ENCODE measurements at regions not wholly inside any gene's neighbourhood (a gene's known extent, or its start where the extent isn't known, plus 50 kb on each side); places are given as distances from the start of the nearest gene placed in this dataset.
"Not testable (repeated sequence)": the region's sequence is repeated elsewhere in the genome, so short reads cannot be mapped to it uniquely, and the experiment has no call there.

DNA sequence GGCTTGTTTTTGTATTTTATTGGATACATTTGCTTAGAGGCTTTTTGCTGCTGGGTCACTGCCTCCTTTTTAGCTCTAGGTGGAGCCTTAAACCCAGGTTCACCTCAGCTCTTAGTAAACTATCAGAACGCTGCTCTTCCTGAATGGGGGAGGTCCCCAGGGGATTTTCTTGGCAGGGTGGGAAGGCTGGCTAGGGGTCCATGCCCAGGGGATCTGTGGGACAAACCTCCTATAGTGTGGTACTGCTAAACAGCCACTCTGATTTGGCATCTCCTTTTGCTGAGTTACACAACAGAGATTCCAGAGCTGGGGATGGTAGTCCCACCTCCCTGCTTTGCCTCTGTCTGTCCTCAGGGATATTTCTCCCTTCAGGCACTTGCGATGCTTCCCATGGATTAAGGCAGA lies 204.9 kb downstream of the ZIC5 start:
- no peak for ATAC-seq (ENCODE audit: low FRiP score)
- TF ChIP-seq, protein P1, sequence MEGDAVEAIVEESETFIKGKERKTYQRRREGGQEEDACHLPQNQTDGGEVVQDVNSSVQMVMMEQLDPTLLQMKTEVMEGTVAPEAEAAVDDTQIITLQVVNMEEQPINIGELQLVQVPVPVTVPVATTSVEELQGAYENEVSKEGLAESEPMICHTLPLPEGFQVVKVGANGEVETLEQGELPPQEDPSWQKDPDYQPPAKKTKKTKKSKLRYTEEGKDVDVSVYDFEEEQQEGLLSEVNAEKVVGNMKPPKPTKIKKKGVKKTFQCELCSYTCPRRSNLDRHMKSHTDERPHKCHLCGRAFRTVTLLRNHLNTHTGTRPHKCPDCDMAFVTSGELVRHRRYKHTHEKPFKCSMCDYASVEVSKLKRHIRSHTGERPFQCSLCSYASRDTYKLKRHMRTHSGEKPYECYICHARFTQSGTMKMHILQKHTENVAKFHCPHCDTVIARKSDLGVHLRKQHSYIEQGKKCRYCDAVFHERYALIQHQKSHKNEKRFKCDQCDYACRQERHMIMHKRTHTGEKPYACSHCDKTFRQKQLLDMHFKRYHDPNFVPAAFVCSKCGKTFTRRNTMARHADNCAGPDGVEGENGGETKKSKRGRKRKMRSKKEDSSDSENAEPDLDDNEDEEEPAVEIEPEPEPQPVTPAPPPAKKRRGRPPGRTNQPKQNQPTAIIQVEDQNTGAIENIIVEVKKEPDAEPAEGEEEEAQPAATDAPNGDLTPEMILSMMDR (IDR thresholded peaks at IDR 0.05): no peak
- no peak for DNase-seq (ENCODE audit: low spot score)

GRCh38 chr13:99765869-99766268 lies 205.7 kb downstream of the ZIC5 start:
- ATAC-seq (ENCODE audit: low FRiP score) (no peak), DNase-seq (ENCODE audit: low spot score) (no peak)
- TF ChIP-seq, protein P1 (IDR thresholded peaks at IDR 0.05): no peak

DNA sequence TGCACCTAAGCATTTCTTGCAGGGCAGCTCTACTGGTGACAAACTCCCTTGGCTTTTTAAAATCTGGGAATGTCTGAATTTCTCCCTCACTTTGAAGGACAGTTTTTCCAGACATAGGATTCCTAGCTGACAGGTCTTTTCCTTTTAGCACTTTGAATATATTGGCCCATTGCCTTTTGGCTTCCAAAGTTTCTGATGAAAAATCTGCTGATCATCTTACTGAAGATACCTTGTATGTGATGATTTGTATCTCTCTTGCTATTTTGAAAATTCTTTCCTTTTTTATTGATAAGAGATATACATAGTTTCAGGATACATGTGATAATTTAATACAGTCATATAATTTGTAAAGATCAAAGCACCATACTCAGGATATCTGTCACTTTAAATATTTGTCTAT lies 211.1 kb downstream of the ZIC5 start:
- ATAC-seq (ENCODE audit: low FRiP score): no peak
- TF ChIP-seq, protein P1 (IDR thresholded peaks at IDR 0.05): no peak
- no peak for DNase-seq (ENCODE audit: low spot score)

GRCh38 chr13:99759163-99759552 lies 212.4 kb downstream of the ZIC5 start:
- ATAC-seq (ENCODE audit: low FRiP score): no peak
- no peak for DNase-seq (ENCODE audit: low spot score)
- TF ChIP-seq, protein P1 (IDR thresholded peaks at IDR 0.05): no peak

DNA sequence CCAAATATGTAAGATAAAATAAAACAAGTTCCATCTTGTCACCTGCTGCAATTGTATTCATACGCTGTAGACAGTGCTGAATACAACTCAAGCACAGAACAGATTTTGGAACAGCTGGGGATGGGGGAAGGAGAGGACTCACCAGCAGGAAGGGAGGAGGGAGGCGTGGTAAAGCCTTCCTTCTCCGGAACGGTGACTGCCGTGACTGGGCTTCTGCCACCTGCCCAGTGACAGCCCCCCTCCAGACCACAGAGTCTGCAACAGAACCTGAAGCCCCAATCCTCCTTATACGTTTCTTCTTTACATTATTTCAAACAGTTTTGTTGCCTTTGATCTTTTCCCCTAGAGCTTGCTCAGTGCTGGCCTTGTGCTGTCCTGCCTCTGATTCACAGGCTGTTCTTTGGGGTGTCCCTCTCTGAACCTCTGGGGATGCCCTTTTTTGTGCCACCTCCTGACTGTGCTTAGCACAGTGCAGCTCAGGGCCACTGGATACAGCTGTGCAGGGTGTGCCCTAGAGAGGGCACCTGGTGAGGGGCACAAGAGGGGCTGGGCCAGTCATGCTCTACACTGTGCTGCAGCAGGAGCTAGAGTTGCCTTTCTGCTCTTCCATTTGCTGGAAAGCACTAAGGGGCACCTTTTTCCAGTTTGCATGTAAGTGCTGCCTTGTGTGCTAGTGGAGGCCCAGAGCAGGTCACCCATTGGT lies 213.0 kb downstream of the ZIC5 start:
- ATAC-seq (ENCODE audit: low FRiP score) (no peak), DNase-seq (ENCODE audit: low spot score) (no peak)
- TF ChIP-seq, protein P1 (IDR thresholded peaks at IDR 0.05): no peak

DNA sequence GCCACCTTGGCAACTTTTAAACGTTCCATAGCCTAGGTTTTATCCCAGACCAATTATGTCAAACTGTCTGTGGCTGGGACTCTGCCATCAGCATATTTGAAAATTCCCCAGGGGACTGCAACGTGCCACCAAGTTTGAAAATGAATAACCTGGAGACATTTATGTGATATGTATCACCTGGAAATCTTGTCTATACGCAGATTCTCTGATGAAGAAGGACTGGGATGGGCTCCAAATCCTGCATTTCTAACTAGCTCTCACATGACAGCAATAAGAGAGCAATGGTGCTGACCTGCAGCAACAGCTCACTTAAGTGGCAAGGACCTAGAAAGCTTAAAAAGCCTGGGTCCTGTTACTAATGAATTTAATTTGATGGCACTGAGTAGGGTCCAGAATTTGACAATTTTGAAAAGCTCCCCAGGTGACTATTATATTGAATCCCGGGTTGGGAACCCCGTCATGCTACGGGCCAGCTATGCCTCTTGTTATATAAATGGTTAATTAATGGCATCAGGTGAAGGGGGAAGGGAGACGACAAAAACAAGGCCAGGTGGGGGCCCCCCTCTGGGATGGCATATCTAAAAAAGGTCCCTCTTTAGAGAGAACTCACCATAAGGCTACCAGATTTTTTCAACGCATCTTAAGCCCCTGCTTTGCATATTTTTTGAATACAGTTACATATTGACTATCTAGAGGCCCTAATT lies 213.7 kb downstream of the ZIC5 start:
- ATAC-seq (ENCODE audit: low FRiP score): no peak
- no peak for DNase-seq (ENCODE audit: low spot score)
- TF ChIP-seq, protein P1 (IDR thresholded peaks at IDR 0.05): no peak

GRCh38 chr13:99756281-99756680 lies 215.3 kb downstream of the ZIC5 start:
- ATAC-seq (ENCODE audit: low FRiP score): no peak
- DNase-seq (ENCODE audit: low spot score): no peak
- TF ChIP-seq, protein P1 (IDR thresholded peaks at IDR 0.05): no peak

GRCh38 chr13:99754750-99755149 lies 216.8 kb downstream of the ZIC5 start:
- DNase-seq (ENCODE audit: low spot score); ATAC-seq (ENCODE audit: low FRiP score): not testable (repeated sequence)
